ENCODE measurements at regions not wholly inside any gene's neighbourhood (a gene's known extent, or its start where the extent isn't known, plus 50 kb on each side); places are given as distances from the start of the nearest gene placed in this dataset.

- no peak for DNase-seq (ENCODE audit: low read depth in 2 of 2)
Measured at GRCh38 chr15:98143116-98143515, 182.6 kb downstream of the ARRDC4 start.

GRCh38 chr15:98144388-98144787 is 183.9 kb downstream of the ARRDC4 start:
- no peak for DNase-seq (ENCODE audit: low read depth in 2 of 2)

- no peak for DNase-seq (ENCODE audit: low read depth in 2 of 2)
Measured at GRCh38 chr15:98146031-98146820, 185.7 kb downstream of the ARRDC4 start.

- no peak for DNase-seq (ENCODE audit: low read depth in 2 of 2)
Measured at GRCh38 chr15:98147415-98147814, 186.9 kb downstream of the ARRDC4 start.

- DNase-seq (ENCODE audit: low read depth in 2 of 2): no peak
Measured at GRCh38 chr15:98150084-98150483, 189.6 kb downstream of the ARRDC4 start.

GRCh38 chr15:98150536-98150935 is 190.0 kb downstream of the ARRDC4 start:
- no peak for DNase-seq (ENCODE audit: low read depth in 2 of 2)

- no peak for DNase-seq (ENCODE audit: low read depth in 2 of 2)
Measured at GRCh38 chr15:98151096-98151495, 190.6 kb downstream of the ARRDC4 start.

GRCh38 chr15:98152156-98152555 is 191.7 kb downstream of the ARRDC4 start:
- DNase-seq (ENCODE audit: low read depth in 2 of 2): no peak

GRCh38 chr15:98154863-98155262 is 194.4 kb downstream of the ARRDC4 start:
- no peak for DNase-seq (ENCODE audit: low read depth in 2 of 2)

GRCh38 chr15:98155356-98155755 is 194.9 kb downstream of the ARRDC4 start:
- no peak for DNase-seq (ENCODE audit: low read depth in 2 of 2)

- no peak for DNase-seq (ENCODE audit: low read depth in 2 of 2)
Measured at GRCh38 chr15:98160236-98160635, 199.7 kb downstream of the ARRDC4 start.

- DNase-seq (ENCODE audit: low read depth in 2 of 2): no peak
Measured at GRCh38 chr15:98163319-98164045, 203.0 kb downstream of the ARRDC4 start.

GRCh38 chr15:98164571-98164970 is 204.1 kb downstream of the ARRDC4 start:
- no peak for DNase-seq (ENCODE audit: low read depth in 2 of 2)

- no peak for DNase-seq (ENCODE audit: low read depth in 2 of 2)
Measured at GRCh38 chr15:98164986-98165385, 204.5 kb downstream of the ARRDC4 start.

- no peak for DNase-seq (ENCODE audit: low read depth in 2 of 2)
Measured at GRCh38 chr15:98167722-98168268, 207.3 kb downstream of the ARRDC4 start.

GRCh38 chr15:98169551-98169950 is 209.0 kb downstream of the ARRDC4 start:
- no peak for DNase-seq (ENCODE audit: low read depth in 2 of 2)

GRCh38 chr15:98174286-98174685 is 213.8 kb downstream of the ARRDC4 start:
- no peak for DNase-seq (ENCODE audit: low read depth in 2 of 2)

- no peak for DNase-seq (ENCODE audit: low read depth in 2 of 2)
Measured at GRCh38 chr15:98174841-98175240, 214.3 kb downstream of the ARRDC4 start.

- peak in 1 of 2 donors; percentile 12 for DNase-seq (ENCODE audit: low read depth in 2 of 2)
Measured at GRCh38 chr15:98177966-98178592, 217.6 kb downstream of the ARRDC4 start.

- DNase-seq (ENCODE audit: low read depth in 2 of 2): no peak
Measured at GRCh38 chr15:98178861-98179260, 218.4 kb downstream of the ARRDC4 start.

- DNase-seq (ENCODE audit: low read depth in 2 of 2): no peak
Measured at GRCh38 chr15:98187549-98187948, 227.0 kb downstream of the ARRDC4 start.

- DNase-seq (ENCODE audit: low read depth in 2 of 2): no peak
Measured at GRCh38 chr15:98190914-98191313, 230.4 kb downstream of the ARRDC4 start.
